NCI-H82 treated with DMSO at 0.1 percent for 48 hours (cell line): ENCODE measurements at regions not wholly inside any gene's neighbourhood (a gene's known extent, or its start where the extent isn't known, plus 50 kb on each side); places are given as distances from the start of the nearest gene placed in this dataset.

Experiments used
- DNase-seq: peaks from one replicate; lab custom pipeline; 2025; ENCODE audit not compliant: unreplicated experiment; lab: John Stamatoyannopoulos, UW

DNA sequence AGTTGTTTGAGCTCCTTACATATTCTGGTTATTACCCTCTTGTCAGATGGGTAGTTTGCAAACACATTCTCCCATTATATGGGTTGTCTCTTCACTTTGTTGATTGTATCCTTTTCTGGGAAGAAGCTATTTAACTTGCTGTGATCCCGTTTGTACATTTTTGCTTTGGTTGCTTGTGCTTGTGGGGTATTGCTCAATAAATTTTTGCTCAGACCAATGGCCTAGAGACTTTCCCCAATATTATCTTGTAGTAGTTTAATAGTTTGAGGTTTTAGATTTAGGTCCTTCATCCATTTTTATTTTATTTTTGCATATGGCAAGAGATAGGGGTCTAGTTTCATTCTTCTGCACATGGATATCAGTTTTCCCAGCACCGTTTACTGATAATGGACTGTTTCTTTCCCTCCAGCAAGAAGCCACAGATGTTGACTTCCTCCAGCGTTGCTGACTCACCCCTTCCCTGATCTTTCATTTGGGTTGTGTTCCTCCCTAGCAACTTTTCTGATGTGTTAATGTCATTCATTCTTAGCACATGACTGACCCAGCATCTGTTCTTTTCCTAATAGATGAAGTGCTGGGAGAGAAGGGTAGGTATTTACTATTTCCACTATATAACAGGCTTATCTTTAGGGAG is 166.7 kb upstream of the SGO1 start:
- DNase-seq = no peak

DNA sequence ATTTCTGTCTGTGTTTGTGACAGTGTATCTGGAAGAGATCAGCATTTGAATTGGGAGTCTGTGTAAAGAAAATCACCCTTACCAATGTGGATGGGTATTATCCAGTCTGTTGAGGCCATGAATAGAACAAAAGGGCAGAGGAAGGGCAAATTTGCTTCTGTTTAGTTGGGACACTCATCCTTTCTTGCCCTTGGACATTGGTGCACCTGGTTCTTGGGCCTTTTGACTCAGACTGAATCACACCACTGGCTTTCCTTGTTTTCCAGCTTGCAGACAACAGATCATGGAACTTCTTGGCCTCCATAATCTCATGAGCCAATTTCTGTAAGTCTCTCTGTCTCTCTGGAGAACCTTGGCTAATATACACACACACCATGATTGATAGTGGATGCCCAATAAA is 164.4 kb upstream of the SGO1 start:
- no peak for DNase-seq

- no peak for DNase-seq
Observed at GRCh38 chr3:20346916-20347315, 160.9 kb upstream of the SGO1 start.

DNA sequence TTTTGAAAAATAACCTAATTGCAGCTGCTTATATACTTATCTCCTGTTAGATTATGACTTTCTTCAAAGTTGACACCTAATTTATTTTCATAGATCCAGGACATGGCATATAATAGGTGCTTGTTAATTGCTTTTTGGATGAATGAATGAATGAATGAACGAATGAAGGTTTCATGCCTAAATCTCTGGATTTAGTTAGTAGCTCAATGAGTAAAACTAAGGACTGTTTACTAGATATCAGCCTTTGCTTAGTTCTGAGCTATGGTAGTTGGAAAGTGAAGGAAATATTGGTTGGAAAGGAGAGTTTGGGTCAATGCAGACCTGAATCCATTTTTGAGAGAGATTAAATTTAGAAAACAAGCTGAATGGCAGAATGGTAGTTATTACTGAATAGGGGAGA is 160.4 kb upstream of the SGO1 start:
- DNase-seq = no peak

DNA sequence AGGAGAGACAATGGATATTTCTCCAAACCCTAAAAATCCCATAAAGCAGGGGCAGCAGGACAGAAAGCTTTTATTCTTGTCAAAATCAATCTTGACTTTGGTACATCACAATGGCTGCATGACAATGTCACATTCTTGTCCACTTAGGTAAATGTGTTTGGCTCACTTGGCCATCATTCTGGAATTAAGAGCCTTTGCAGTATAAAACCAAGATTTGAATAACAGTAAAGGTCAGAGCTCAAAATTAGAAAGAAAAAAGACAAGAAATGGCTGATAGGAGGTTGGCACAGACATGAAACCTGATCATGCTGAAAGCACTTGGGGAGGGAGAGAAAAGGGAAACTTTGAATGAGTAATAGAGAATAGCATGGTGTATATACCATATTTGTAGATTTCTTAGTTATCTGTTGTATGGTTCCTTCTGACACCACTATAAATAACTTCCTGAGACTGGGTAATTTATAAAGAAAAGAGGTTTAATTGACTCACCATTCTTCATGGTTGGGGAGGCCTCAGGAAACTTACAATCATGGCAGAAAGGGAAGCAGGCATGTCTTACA is 158.5 kb upstream of the SGO1 start:
- no peak for DNase-seq

DNA sequence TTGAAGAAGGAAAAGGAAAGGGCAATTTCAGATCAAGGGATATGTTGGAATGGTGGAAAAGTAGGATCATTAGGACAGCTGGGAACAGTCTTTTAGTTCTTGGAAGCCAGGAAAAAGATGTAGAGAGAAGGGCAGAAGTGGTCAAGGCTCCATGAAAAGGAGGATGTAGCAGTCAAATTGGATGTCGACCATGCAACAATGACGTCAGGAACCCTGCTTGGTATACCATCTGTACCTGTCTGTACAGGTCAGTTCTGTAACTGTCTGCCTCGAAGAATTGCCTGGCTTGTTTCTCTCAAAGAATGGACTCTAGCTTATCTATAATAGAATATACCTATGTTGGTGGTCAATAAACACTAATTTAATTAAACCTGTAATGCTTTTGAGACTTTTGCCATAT is 157.8 kb upstream of the SGO1 start:
- DNase-seq = no peak

- peak; percentile 49 for DNase-seq
Observed at GRCh38 chr3:20340324-20340928, 154.4 kb upstream of the SGO1 start.

DNA sequence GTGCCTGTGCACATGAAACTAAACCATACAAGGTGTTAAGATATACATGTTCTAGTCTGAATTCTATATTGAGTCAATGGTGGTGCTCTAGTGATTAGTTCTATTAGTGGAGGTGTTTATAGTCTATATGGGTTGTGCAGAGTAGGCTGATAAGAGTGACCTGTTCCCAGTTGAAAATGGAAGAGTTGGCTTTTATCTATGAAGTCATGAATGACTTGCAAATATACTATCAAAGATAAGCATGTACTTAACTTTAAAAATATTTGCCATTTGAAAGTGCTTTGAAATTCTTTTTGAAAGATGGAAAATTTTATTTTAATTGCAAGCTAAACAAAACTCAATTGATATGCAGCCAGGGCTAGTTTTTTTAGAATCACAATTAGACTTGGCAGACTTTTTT is 150.6 kb upstream of the SGO1 start:
- no peak for DNase-seq

DNA sequence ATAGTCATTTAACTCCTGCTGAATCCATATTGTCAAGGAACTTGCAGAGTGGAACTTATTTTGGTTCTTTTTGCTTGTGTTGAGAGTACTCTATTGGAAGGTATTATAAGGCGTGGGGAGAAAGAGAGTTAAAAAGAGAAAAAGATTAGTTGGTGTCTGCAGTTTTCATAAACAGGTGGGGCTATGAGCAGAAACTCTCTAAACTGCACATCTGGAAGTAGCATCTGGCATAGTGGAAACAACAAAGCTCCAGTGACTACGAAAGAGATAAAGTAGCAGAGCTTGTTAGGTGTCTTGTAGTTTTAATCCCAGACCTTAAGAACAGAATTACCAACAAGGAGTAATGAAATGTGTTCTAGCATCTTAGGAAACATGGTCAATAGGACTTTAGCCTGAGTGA is 148.8 kb upstream of the SGO1 start:
- DNase-seq = no peak

DNA sequence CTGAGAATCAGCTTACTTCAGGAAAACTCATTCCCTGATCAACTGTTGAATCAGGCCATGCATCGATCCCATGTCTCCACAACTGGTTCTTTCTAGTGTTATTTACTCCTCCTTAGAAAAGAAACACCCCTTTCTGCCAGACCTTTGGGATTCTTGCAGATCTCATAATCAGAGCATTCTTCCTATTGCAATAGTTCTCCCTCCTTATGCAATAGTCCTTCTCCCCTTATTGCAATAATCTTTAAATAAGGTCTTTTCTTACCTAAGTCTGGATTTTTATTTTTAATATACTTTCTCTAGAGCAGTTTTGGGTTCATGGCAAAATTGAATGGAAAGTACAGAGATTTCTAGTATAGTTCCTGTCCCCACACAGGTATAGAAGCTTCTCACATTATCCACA is 141.9 kb upstream of the SGO1 start:
- no peak for DNase-seq

GRCh38 chr3:20326541-20326940 is 140.5 kb upstream of the SGO1 start:
- DNase-seq = no peak

GRCh38 chr3:20325563-20325962 is 139.6 kb upstream of the SGO1 start:
- no peak for DNase-seq

GRCh38 chr3:20324664-20325478 is 138.9 kb upstream of the SGO1 start:
- DNase-seq = no peak

DNA sequence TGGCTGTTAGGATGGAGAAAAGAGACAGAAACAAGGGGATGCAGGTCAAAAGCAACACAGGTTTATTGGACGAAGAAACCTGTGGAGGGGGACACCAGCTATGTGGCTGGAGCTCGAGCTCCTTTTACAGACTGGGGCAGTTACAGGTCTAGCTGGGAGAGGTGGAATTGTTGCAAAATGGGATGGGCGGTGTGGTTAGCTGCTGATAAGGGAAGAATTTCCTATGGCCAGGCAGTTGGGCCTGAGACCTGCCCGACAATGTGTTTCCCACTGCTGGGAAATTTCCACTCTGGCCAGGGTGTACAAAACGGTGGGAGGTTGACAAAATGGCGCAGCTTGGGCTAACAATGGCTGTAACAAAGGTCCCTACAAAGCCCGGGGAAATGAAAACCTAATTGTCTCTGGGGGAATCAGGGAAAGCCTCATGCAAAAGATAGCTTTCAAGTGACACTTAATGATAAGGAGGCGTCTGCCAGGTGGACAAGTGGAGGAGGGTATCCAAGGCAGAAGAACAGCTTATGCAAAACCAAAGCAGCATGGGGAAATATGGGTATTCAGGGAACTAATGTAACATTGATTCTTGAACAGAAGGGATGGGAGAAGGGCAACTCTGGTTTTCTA is 137.4 kb upstream of the SGO1 start:
- DNase-seq = no peak

GRCh38 chr3:20322085-20322484 is 136.1 kb upstream of the SGO1 start:
- no peak for DNase-seq

DNA sequence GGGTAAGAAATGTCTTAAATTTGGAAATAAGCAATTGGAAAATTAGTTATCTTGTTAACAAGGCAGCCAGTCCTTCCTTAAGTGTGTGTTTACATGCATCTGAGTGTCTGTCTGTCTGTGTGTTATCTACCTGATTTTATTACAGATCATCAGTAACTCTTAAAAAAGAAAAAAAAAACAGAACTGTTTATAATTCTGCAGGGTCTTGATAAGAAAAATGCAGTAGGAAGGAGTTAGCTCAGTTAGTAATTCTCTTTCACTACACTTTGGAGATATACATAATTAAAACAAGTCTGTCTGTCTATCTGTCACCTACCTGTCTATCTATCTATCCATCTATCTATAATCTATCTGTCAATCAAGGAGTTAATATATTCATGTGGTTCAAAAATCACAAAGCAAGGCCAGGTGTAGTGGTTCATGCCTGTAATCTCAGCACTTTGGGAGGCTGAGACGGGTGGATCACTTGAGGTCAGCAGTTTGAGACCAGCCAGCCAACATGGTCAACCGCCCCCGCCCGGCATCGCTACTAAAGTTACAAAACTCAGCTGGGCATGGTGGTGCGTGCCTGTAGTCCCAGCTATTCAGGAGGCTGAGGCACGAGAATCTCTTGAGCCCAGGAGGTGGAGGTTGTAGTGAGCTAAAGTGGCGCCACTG is 135.5 kb upstream of the SGO1 start:
- DNase-seq = no peak

GRCh38 chr3:20320489-20320888 is 134.5 kb upstream of the SGO1 start:
- DNase-seq = no peak

DNA sequence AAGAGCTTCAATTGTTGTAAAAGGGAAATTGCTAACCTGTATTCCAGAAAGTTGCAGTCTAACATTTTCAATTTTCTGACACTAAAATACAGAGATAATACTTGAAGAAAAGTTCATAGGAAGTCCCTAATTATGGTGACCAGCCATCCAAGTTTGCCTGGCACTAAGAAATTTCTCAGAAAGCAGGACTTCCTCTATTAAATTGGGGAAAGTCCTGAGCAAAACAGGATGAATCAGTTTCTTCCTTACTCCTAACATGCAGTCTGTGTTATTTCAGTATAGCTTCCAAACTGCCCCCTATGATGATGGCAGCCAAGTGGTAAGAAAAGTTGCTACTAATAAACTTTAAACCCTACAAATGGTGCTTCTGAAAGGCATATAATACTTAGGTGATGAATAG is 133.5 kb upstream of the SGO1 start:
- DNase-seq = no peak

GRCh38 chr3:20317616-20318015 is 131.6 kb upstream of the SGO1 start:
- no peak for DNase-seq

DNA sequence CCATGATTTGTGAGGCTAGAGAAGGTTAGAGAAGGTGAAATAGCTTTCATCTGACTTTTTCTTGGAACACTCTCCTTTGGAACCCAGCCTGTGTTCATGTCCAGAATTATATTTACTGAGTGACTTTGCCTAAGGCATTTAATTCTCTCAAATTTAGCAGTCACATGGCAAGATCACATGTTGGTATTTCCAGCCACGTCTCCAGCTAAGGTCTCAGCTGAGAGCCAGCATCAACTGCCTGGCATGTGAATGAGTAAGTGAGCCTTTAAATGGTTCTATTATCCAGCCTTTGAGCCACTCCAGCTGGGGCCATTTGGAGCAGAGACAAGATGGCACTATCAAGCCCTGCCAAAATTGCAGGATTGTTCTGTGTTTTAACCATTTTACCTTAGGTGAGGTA is 130.2 kb upstream of the SGO1 start:
- no peak for DNase-seq

DNA sequence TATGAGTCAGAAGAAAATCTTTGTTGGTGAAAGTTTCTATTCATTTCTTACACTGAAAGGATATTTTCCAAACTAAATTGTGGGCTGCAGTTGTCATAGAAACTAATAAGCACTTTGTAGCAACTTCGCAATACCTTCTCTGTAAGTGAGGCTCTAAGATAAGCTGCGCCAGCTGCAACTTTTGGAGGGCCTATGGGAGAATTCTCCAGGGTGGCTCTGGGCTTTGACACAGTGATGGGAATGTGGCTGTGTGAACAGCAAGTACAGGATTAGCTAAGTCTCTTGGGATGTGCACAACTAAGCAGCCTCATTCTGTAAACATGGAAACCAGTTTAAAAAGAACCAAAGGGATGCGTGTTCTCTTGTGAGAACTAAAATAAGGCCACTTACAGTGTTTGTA is 124.6 kb upstream of the SGO1 start:
- DNase-seq = peak; percentile 12
